ENCODE measurements at regions not wholly inside any gene's neighbourhood (a gene's known extent, or its start where the extent isn't known, plus 50 kb on each side); places are given as distances from the start of the nearest gene placed in this dataset.
"Not testable (repeated sequence)": the region's sequence is repeated elsewhere in the genome, so short reads cannot be mapped to it uniquely, and the experiment has no call there.

DNA sequence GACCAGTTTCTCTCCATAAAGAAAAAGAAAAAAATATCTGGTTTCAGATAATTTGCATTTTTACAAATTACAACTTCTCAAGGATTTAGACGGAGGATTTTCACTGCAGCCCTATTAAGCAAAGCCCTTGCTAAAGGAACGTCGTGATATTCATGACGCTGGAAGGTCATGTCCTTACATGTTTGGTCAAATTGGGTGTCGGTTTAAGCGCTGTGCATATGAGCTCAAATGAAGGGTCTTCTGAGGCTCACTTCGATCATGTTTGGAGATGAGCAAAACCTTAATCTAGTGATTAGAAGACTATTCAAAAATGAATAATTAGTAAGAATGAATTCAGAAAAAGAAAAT, 67.3 kb upstream of the USP15 start:
- no peak overlapping the region for H3K9ac ChIP-seq (ENCODE audit: low read depth, low read length)
- H3K4me1 ChIP-seq (ENCODE audit: control insufficient read depth, insufficient read depth, low read length), result peaks cover 13% of the 10 kb centered on the region
- no peaks in the 10 kb centered on the region for H3K36me3 ChIP-seq (ENCODE audit: control insufficient read depth, insufficient read depth, low read length)
- no peaks in the 10 kb centered on the region for H3K9me3 ChIP-seq (ENCODE audit: control insufficient read depth, insufficient read depth, low read length)
- peaks cover 44% of the 10 kb centered on the region for H3K27me3 ChIP-seq (ENCODE audit: control insufficient read depth, insufficient read depth, low read length)
- H3K27ac ChIP-seq (ENCODE audit: low read depth, low read length), result no peak overlapping the region
- no peak overlapping the region for H3K4me3 ChIP-seq (ENCODE audit: low read depth, low read length)

DNA sequence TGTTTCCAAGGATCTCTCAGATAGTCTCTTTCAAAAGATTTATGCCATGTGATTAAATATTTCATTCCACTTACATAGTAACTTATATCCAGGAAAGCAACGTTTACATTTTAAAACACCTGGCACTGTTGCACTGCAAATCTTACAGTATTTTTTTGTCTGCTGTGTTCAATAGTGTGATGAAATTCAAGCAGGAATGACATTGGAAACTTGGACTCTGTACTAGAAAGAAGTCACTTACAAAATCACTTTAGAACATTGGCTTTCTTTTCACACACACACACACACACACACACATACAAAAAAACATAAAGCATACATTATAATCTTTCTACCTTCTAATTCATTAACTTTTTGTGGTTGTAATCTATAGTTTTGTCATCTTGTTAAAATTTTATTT, 66.2 kb upstream of the USP15 start:
- H3K4me3 ChIP-seq (ENCODE audit: low read depth, low read length), result no peak overlapping the region
- no peaks in the 10 kb centered on the region for H3K36me3 ChIP-seq (ENCODE audit: control insufficient read depth, insufficient read depth, low read length)
- H3K27ac ChIP-seq (ENCODE audit: low read depth, low read length), result no peak overlapping the region
- no peaks in the 10 kb centered on the region for H3K9me3 ChIP-seq (ENCODE audit: control insufficient read depth, insufficient read depth, low read length)
- H3K9ac ChIP-seq (ENCODE audit: low read depth, low read length), result no peak overlapping the region
- peaks cover 13% of the 10 kb centered on the region for H3K4me1 ChIP-seq (ENCODE audit: control insufficient read depth, insufficient read depth, low read length)
- H3K27me3 ChIP-seq (ENCODE audit: control insufficient read depth, insufficient read depth, low read length), result peaks cover 35% of the 10 kb centered on the region

DNA sequence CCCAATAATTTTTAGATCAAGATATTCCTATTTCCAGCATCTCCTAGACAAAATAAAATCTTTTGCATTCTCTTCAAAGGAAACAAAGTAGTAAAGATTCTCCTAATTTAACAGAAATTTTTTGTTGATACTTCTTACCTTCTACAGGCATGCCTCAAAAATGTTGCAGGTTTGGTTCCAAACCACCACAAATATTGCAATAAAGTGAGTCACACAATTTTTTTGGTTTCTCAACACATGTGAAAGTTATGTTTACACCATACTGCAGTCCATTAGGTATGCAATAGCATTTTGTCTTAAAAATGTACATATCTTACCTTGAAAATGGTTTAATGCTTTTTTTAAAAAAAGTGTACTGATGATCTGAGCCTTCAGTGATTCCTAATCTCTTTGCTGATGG, 65.6 kb upstream of the USP15 start:
- Histone ChIP-seq H3K9ac (ENCODE audit: low read depth, low read length) (no peak overlapping the region), H3K36me3 (ENCODE audit: control insufficient read depth, insufficient read depth, low read length) (no peaks in the 10 kb centered on the region), H3K4me1 (ENCODE audit: control insufficient read depth, insufficient read depth, low read length) (peaks cover 11% of the 10 kb centered on the region), H3K27me3 (ENCODE audit: control insufficient read depth, insufficient read depth, low read length) (peaks cover 29% of the 10 kb centered on the region), H3K9me3 (ENCODE audit: control insufficient read depth, insufficient read depth, low read length) (no peaks in the 10 kb centered on the region), H3K27ac (ENCODE audit: low read depth, low read length) (no peak overlapping the region), H3K4me3 (ENCODE audit: low read depth, low read length) (no peak overlapping the region)

DNA sequence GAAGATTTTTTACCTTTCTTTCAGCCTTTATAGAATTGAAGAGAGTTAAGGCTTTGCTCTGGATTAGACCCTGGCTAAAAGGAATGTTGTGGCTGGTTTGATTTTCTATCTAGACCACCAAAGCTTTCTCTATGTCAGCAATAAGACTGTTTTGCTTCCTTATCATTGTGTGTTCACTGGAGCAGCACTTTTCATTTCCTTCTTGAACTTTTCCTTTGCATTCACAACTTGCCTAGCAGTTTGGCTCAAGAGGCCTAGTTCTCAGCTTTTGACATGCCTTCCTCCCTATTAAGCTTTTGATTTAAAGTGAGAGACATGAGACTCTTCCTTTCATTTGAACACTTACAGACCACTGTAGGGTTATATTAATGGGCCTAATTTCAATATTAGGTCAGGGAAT, 64.1 kb upstream of the USP15 start:
- no peaks in the 10 kb centered on the region for H3K36me3 ChIP-seq (ENCODE audit: control insufficient read depth, insufficient read depth, low read length)
- no peak overlapping the region for H3K27ac ChIP-seq (ENCODE audit: low read depth, low read length)
- H3K4me3 ChIP-seq (ENCODE audit: low read depth, low read length), result no peak overlapping the region
- H3K27me3 ChIP-seq (ENCODE audit: control insufficient read depth, insufficient read depth, low read length), result peaks cover 14% of the 10 kb centered on the region
- H3K4me1 ChIP-seq (ENCODE audit: control insufficient read depth, insufficient read depth, low read length), result no peaks in the 10 kb centered on the region
- no peak overlapping the region for H3K9ac ChIP-seq (ENCODE audit: low read depth, low read length)
- no peaks in the 10 kb centered on the region; the same call in 1 of the 2 replicates for H3K9me3 ChIP-seq (ENCODE audit: control insufficient read depth, insufficient read depth, low read length)

DNA sequence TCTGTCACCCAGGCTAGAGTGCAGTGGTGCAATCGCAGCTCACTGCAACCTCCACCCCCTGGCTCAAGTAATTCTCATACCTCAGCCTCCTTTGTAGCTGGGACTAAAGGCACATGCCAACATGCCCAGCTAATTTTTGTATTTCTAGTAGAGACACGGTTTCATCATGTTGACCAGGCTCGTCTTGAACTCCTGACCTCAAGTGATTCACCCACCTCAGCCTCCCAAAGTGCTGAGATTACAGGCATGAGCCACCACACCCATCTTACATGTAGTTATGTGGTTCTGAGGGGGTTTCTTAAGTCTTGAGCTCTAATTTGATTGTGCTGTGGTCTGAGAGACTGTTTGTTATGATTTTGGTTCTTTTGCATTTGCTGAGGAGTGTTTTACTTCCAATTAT, 57.3 kb upstream of the USP15 start:
- not testable (repeated sequence) for H3K27me3 ChIP-seq (ENCODE audit: control insufficient read depth, insufficient read depth, low read length); H3K4me1 ChIP-seq (ENCODE audit: control insufficient read depth, insufficient read depth, low read length); H3K36me3 ChIP-seq (ENCODE audit: control insufficient read depth, insufficient read depth, low read length); H3K9ac ChIP-seq (ENCODE audit: low read depth, low read length); H3K9me3 ChIP-seq (ENCODE audit: control insufficient read depth, insufficient read depth, low read length); H3K4me3 ChIP-seq (ENCODE audit: low read depth, low read length); H3K27ac ChIP-seq (ENCODE audit: low read depth, low read length)

DNA sequence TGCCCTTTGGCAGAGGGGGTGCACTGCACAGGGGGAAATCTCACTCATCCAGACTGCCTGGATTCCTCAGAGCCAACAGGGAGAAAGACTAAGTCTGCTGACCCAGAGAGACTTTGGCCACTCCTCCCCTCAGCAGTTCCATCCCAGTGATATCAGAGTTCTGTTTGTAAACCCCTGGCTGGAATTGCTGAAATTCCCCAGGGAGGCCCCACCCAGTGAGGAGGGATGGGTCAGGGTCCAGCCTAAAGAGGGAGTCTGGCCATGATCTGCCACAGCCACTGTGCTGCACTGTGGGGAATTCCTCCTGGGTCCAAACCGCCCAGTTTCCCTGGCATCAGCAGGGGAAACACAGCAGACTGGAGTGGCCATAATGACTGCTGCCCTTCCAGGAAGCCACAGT, 54.9 kb upstream of the USP15 start:
- Histone ChIP-seq H3K4me1 (ENCODE audit: control insufficient read depth, insufficient read depth, low read length) (no peaks in the 10 kb centered on the region), H3K27ac (ENCODE audit: low read depth, low read length) (no peak overlapping the region), H3K4me3 (ENCODE audit: low read depth, low read length) (no peak overlapping the region), H3K36me3 (ENCODE audit: control insufficient read depth, insufficient read depth, low read length) (no peaks in the 10 kb centered on the region), H3K9ac (ENCODE audit: low read depth, low read length) (no peak overlapping the region), H3K27me3 (ENCODE audit: control insufficient read depth, insufficient read depth, low read length) (no peaks in the 10 kb centered on the region), H3K9me3 (ENCODE audit: control insufficient read depth, insufficient read depth, low read length) (no peaks in the 10 kb centered on the region)

DNA sequence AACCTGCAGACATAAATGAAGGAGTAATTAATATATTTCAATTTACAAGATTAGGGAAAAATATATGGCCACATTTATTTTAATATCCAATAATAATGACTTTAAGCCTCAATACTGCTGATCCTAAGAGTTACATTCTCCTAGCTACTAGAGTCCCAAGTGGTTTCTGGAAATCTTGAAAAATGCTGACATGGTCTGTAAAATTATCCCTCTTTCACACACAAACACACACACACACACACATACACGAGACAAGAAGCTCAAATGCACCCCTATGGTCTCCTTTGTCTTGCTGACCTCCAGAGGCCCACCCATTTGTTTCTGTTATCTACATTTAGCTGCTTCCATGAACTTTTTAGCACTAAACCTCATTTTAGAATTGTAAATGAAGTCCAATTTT, 53.0 kb upstream of the USP15 start:
- Histone ChIP-seq H3K9me3 (ENCODE audit: control insufficient read depth, insufficient read depth, low read length) (no peaks in the 10 kb centered on the region), H3K9ac (ENCODE audit: low read depth, low read length) (no peak overlapping the region), H3K36me3 (ENCODE audit: control insufficient read depth, insufficient read depth, low read length) (no peaks in the 10 kb centered on the region), H3K27me3 (ENCODE audit: control insufficient read depth, insufficient read depth, low read length) (no peaks in the 10 kb centered on the region), H3K27ac (ENCODE audit: low read depth, low read length) (no peak overlapping the region), H3K4me3 (ENCODE audit: low read depth, low read length) (no peak overlapping the region), H3K4me1 (ENCODE audit: control insufficient read depth, insufficient read depth, low read length) (no peaks in the 10 kb centered on the region)
